ENCODE measurements at regions not wholly inside any gene's neighbourhood (a gene's known extent, or its start where the extent isn't known, plus 50 kb on each side); places are given as distances from the start of the nearest gene placed in this dataset.

DNA sequence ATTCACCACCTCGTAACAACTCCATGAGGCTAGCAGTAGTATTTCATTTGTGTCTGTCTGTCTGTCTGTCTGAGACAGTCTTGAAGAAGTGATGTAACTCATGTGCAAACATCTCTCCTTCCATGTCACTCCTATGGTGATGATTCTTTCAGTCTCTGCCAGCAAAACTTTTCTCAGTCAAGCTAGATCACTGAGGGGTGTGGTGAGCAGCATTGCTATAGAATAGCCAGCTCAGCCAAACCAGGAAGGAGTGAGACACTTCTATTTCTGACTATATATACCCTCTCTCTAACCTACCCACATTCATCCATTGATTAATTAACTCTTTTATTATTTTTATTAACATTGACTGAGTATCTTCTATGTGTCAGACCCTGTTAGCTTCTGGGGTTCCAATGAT, 1095.1 kb upstream of the GYPC start:
- TF ChIP-seq CTCF (IDR thresholded peaks at IDR 0.05) (no peak), POLR2AphosphoS5 (IDR thresholded peaks at IDR 0.05; ENCODE audit: insufficient read depth in 1 of 2, low read depth in 1 of 2) (no peak), POLR2A (IDR thresholded peaks at IDR 0.05) (no peak)
